ENCODE measurements at regions not wholly inside any gene's neighbourhood (a gene's known extent, or its start where the extent isn't known, plus 50 kb on each side); places are given as distances from the start of the nearest gene placed in this dataset.
"Not testable (repeated sequence)": the region's sequence is repeated elsewhere in the genome, so short reads cannot be mapped to it uniquely, and the experiment has no call there.

GRCh38 chr5:50898966-50899365 lies 232.5 kb downstream of the PARP8 start:
- Histone ChIP-seq H3K36me3 (ENCODE audit: control insufficient read depth, insufficient read depth, low read length) (no peaks in the 10 kb centered on the region), H3K4me1 (ENCODE audit: control insufficient read depth, insufficient read depth, low read length) (no peaks in the 10 kb centered on the region), H3K4me3 (ENCODE audit: low read length) (no peak overlapping the region), H3K9me3 (ENCODE audit: control insufficient read depth, low read length) (no peaks in the 10 kb centered on the region), H3K27me3 (ENCODE audit: control insufficient read depth, insufficient read depth, low read length) (no peaks in the 10 kb centered on the region), H3K9ac (ENCODE audit: low read length) (no peak overlapping the region)

GRCh38 chr5:50900952-50901510 lies 234.6 kb downstream of the PARP8 start:
- no peak overlapping the region for H3K9ac ChIP-seq (ENCODE audit: low read length)
- H3K27me3 ChIP-seq (ENCODE audit: control insufficient read depth, insufficient read depth, low read length) = no peaks in the 10 kb centered on the region
- no peaks in the 10 kb centered on the region for H3K9me3 ChIP-seq (ENCODE audit: control insufficient read depth, low read length)

GRCh38 chr5:50903651-50904050 lies 237.2 kb downstream of the PARP8 start:
- Histone ChIP-seq H3K9me3 (ENCODE audit: control insufficient read depth, low read length) (no peaks in the 10 kb centered on the region), H3K4me1 (ENCODE audit: control insufficient read depth, insufficient read depth, low read length) (no peaks in the 10 kb centered on the region), H3K9ac (ENCODE audit: low read length) (no peak overlapping the region), H3K36me3 (ENCODE audit: control insufficient read depth, insufficient read depth, low read length) (no peaks in the 10 kb centered on the region), H3K4me3 (ENCODE audit: low read length) (no peak overlapping the region), H3K27me3 (ENCODE audit: control insufficient read depth, insufficient read depth, low read length) (no peaks in the 10 kb centered on the region)

More at GRCh38 chr5:50900952-50901510, 234.6 kb downstream of the PARP8 start:
- no peaks in the 10 kb centered on the region for H3K36me3 ChIP-seq (ENCODE audit: control insufficient read depth, insufficient read depth, low read length)
- H3K4me1 ChIP-seq (ENCODE audit: control insufficient read depth, insufficient read depth, low read length) = no peaks in the 10 kb centered on the region
- H3K4me3 ChIP-seq (ENCODE audit: low read length) = no peak overlapping the region

- Histone ChIP-seq H3K9me3 (ENCODE audit: control insufficient read depth, low read length) (no peaks in the 10 kb centered on the region), H3K27me3 (ENCODE audit: control insufficient read depth, insufficient read depth, low read length) (no peaks in the 10 kb centered on the region), H3K4me1 (ENCODE audit: control insufficient read depth, insufficient read depth, low read length) (no peaks in the 10 kb centered on the region), H3K4me3 (ENCODE audit: low read length) (no peak overlapping the region), H3K9ac (ENCODE audit: low read length) (no peak overlapping the region), H3K36me3 (ENCODE audit: control insufficient read depth, insufficient read depth, low read length) (no peaks in the 10 kb centered on the region)
Measured at GRCh38 chr5:50905996-50906570, 239.6 kb downstream of the PARP8 start.

GRCh38 chr5:50920160-50920559 lies 253.7 kb downstream of the PARP8 start:
- not testable (repeated sequence) for H3K36me3 ChIP-seq (ENCODE audit: control insufficient read depth, insufficient read depth, low read length); H3K9me3 ChIP-seq (ENCODE audit: control insufficient read depth, low read length); H3K4me3 ChIP-seq (ENCODE audit: low read length); H3K9ac ChIP-seq (ENCODE audit: low read length); H3K27me3 ChIP-seq (ENCODE audit: control insufficient read depth, insufficient read depth, low read length); H3K4me1 ChIP-seq (ENCODE audit: control insufficient read depth, insufficient read depth, low read length)

GRCh38 chr5:50921366-50922133 lies 255.1 kb downstream of the PARP8 start:
- H3K4me3 ChIP-seq (ENCODE audit: low read length) = no peak overlapping the region
- no peaks in the 10 kb centered on the region for H3K9me3 ChIP-seq (ENCODE audit: control insufficient read depth, low read length)
- no peak overlapping the region for H3K9ac ChIP-seq (ENCODE audit: low read length)
- no peaks in the 10 kb centered on the region for H3K36me3 ChIP-seq (ENCODE audit: control insufficient read depth, insufficient read depth, low read length)
- no peaks in the 10 kb centered on the region for H3K4me1 ChIP-seq (ENCODE audit: control insufficient read depth, insufficient read depth, low read length)
- no peaks in the 10 kb centered on the region for H3K27me3 ChIP-seq (ENCODE audit: control insufficient read depth, insufficient read depth, low read length)

GRCh38 chr5:50922134-50922941 lies 255.9 kb downstream of the PARP8 start:
- not testable (repeated sequence) for H3K9me3 ChIP-seq (ENCODE audit: control insufficient read depth, low read length); H3K4me1 ChIP-seq (ENCODE audit: control insufficient read depth, insufficient read depth, low read length); H3K4me3 ChIP-seq (ENCODE audit: low read length); H3K36me3 ChIP-seq (ENCODE audit: control insufficient read depth, insufficient read depth, low read length); H3K27me3 ChIP-seq (ENCODE audit: control insufficient read depth, insufficient read depth, low read length); H3K9ac ChIP-seq (ENCODE audit: low read length)

GRCh38 chr5:50922942-50923767 lies 256.7 kb downstream of the PARP8 start:
- H3K27me3 ChIP-seq (ENCODE audit: control insufficient read depth, insufficient read depth, low read length) = no peaks in the 10 kb centered on the region
- no peak overlapping the region for H3K9ac ChIP-seq (ENCODE audit: low read length)
- no peaks in the 10 kb centered on the region for H3K9me3 ChIP-seq (ENCODE audit: control insufficient read depth, low read length)
- no peaks in the 10 kb centered on the region for H3K36me3 ChIP-seq (ENCODE audit: control insufficient read depth, insufficient read depth, low read length)
- H3K4me3 ChIP-seq (ENCODE audit: low read length) = no peak overlapping the region
- no peaks in the 10 kb centered on the region for H3K4me1 ChIP-seq (ENCODE audit: control insufficient read depth, insufficient read depth, low read length)

GRCh38 chr5:50923768-50924494 lies 257.5 kb downstream of the PARP8 start:
- H3K4me3 ChIP-seq (ENCODE audit: low read length) = no peak overlapping the region
- no peak overlapping the region for H3K9ac ChIP-seq (ENCODE audit: low read length)
- no peaks in the 10 kb centered on the region for H3K4me1 ChIP-seq (ENCODE audit: control insufficient read depth, insufficient read depth, low read length)
- no peaks in the 10 kb centered on the region for H3K36me3 ChIP-seq (ENCODE audit: control insufficient read depth, insufficient read depth, low read length)
- no peaks in the 10 kb centered on the region for H3K9me3 ChIP-seq (ENCODE audit: control insufficient read depth, low read length)
- H3K27me3 ChIP-seq (ENCODE audit: control insufficient read depth, insufficient read depth, low read length) = no peaks in the 10 kb centered on the region

- Histone ChIP-seq H3K9ac (ENCODE audit: low read length) (no peak overlapping the region), H3K4me1 (ENCODE audit: control insufficient read depth, insufficient read depth, low read length) (no peaks in the 10 kb centered on the region), H3K9me3 (ENCODE audit: control insufficient read depth, low read length) (no peaks in the 10 kb centered on the region), H3K4me3 (ENCODE audit: low read length) (no peak overlapping the region), H3K27me3 (ENCODE audit: control insufficient read depth, insufficient read depth, low read length) (no peaks in the 10 kb centered on the region), H3K36me3 (ENCODE audit: control insufficient read depth, insufficient read depth, low read length) (no peaks in the 10 kb centered on the region)
Measured at GRCh38 chr5:50927953-50928352, 261.5 kb downstream of the PARP8 start.

- Histone ChIP-seq H3K9me3 (ENCODE audit: control insufficient read depth, low read length) (no peaks in the 10 kb centered on the region), H3K4me3 (ENCODE audit: low read length) (no peak overlapping the region), H3K9ac (ENCODE audit: low read length) (no peak overlapping the region), H3K4me1 (ENCODE audit: control insufficient read depth, insufficient read depth, low read length) (no peaks in the 10 kb centered on the region), H3K36me3 (ENCODE audit: control insufficient read depth, insufficient read depth, low read length) (no peaks in the 10 kb centered on the region), H3K27me3 (ENCODE audit: control insufficient read depth, insufficient read depth, low read length) (no peaks in the 10 kb centered on the region)
Measured at GRCh38 chr5:50929174-50929573, 262.7 kb downstream of the PARP8 start.
